GM18519 (cell line): ENCODE measurements at regions not wholly inside any gene's neighbourhood (a gene's known extent, or its start where the extent isn't known, plus 50 kb on each side); places are given as distances from the start of the nearest gene placed in this dataset.
"Not testable (repeated sequence)": the region's sequence is repeated elsewhere in the genome, so short reads cannot be mapped to it uniquely, and the experiment has no call there.

ENCODE experiments used
- ATAC-seq: cut with Tn5 transposase; IDR thresholded peaks from one replicate; pipeline ENCODE4 v1.9.1; 2021; ENCODE audit warnings: mild to moderate bottlenecking, moderate library complexity; ENCODE audit not compliant: unreplicated experiment, low FRiP score

GRCh38 chr13:69109891-69110525, 997.6 kb upstream of the ATXN8OS start:
- ATAC-seq, result no peak

DNA sequence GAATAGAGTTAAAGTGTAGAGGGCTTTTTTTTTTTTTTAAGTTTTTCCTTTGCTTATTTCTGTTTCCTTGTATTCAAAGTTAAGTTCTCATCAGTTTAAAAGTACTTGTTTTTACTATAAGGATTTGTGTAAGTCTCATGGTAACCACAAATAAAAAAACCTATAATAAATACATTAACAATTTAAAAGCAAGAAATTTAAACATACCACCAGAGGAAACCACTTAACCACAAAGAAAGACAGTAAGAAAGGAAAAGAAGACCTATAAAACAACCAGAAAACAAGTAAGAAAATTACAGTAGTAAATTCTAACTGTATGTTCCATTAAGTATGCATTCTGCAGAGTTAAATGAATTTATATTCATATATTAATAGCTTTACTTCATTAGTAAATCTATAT, 999.1 kb upstream of the ATXN8OS start:
- ATAC-seq, result no peak

DNA sequence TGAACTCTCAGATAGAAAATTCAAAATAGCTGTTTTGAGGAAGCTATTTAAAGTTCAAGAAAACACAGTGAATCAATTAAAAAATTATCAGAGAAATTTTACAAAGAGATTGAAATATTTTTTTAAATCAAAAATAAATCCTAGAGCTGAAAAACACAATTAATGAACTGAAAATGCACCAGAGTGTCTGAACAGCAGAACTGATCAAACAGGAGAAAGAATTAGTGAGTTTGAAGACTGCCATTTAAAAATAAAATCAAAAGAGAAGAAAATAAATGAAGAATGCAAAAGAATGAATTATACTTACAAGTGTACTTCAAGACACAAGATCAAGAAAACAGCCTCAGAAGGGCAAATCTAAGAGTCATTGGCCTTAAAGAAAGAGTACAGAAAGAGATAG, 1000.2 kb upstream of the ATXN8OS start:
- no peak for ATAC-seq

DNA sequence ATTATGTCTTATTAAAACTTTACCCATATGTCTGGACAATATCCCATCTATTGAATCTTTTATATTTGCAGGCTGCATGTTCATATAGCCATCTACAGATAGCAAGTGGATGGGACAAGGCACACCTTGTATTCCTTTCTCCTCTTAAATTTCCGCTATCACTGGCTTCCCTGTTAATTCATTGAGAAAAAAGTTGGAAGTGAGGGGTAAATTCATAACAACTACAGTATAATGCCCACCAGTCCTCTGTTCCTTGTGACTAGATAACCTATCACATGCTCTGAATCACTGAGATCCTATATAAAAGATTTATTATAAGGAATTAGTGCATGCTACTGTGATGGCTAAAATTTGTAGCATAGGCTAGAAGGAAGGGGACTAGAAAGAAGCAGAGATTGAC, 1005.8 kb upstream of the ATXN8OS start:
- no peak for ATAC-seq

GRCh38 chr13:69094485-69094884, 1013.1 kb upstream of the ATXN8OS start:
- no peak for ATAC-seq

DNA sequence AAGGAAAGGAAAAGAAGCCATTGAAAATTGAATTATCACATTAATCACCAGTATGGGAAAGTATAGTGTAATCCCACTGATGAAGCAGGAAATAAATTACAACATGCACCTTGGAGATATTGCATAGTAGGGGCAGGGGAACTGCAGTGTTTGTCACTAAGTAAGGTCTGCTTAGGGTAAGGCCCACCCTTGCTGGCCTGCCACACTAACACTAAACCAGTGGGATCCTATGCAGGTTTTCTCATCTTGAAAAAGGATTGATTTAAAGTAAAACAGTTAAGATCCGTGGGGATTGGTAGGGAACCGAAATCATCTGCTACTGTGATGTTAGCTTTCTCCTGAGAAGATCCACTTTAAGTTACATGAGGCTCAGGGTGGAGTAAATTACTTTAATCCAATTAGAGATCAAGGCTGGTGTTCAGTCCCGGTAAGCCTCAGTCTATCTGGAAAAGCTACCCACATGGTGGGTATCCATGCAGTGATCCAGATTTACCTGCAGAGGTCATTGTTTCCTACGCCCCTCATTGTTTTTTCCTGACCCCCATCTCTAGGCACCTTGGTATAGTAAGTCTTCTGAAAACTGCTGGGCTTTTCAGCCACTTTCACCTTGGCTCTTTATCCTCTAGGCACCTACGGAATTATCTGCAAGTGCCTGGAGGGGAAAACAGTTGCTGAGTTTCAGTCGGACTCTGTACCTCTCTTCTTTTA, 1014.9 kb upstream of the ATXN8OS start:
- no peak for ATAC-seq

- no peak for ATAC-seq
These were observed 1030.4 kb upstream of the ATXN8OS start for GRCh38 chr13:69077267-69077666.

DNA sequence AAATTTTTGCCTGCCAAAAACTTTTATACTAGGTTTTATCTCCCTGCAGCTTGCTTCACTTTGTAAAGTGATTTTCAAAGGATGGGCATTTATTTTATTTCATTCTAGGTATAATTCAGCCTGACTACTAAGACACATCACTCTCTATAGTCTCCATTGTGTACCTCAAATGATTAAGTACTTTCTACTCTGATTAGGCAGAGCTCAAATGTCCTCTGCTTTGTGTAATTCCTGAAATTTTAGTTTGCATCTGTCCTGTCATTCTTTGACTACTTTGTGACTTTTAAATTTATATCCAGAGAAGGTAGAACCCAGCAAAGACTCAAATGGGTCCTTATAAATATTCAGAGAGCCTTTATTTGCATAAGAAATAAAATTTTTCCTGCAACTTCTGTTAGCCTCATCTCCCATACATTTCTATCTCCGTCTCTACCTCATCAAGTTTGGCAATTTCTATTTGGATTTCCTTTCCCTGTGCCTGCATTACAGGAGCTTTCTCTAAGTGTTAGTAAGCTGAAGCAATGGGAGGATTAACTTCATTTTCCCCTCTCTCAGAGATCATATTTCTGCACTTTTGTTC, 1038.0 kb upstream of the ATXN8OS start:
- ATAC-seq, result no peak

- no peak for ATAC-seq
These were observed 1056.9 kb upstream of the ATXN8OS start for GRCh38 chr13:69050696-69051095.

DNA sequence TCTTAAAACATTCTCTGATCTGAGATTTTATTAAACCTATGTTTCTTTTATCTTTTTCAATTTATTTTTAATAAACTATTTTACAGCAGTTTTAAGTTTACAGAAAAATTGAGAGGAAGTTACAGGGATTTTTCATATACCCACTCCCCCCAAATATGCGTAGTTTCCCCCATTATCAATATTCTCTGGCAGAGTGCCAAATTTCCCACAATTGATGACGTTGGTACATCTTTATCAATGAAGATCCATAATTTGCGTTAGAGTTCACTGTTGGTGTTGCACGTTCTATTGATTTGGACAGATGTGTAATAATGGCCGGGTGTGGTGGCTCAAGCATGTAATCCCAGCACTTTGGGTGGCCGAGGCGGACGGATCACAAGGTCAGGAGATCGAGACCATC, 1063.0 kb upstream of the ATXN8OS start:
- ATAC-seq, result no peak

DNA sequence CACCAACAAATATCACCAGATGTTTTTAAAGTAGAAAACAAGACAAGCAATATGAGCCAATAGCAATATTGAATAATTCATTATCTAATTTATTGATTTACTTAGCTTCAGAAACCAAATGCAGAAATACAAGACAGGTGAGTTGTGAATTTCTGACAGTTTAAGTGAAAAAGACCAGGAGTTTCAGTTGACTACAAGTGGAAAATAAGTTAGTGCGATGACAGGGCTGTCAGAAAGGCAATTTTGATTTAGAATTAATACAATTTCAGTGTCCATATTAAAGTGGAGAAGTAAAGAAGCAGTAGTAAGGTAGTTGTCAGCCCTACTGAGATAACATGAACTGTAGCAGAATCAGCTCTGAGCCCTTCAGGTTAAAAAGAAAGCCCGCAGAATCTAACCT, 1066.7 kb upstream of the ATXN8OS start:
- no peak for ATAC-seq

DNA sequence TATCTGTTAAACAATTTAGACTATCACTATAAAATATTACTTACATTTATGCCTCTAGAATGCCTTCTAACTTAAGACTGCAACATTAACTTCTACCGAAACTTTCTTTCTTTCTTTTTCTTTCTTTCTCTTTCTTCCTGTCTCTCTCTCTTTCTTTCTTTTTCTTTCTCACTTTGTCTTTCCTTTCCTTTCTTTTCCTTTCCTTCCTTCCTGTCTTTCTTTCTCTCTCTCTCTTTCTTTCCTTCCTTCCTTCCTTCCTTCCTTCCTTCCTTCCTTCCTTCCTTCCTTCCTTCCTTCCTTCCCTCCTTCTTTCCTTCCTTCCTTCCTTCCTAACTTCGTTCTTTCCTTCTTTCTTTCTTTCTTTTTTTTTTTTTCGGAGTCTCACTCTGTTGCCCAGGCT, 1071.9 kb upstream of the ATXN8OS start:
- no peak for ATAC-seq

- ATAC-seq, result no peak
These were observed 1078.7 kb upstream of the ATXN8OS start for GRCh38 chr13:69028936-69029335.

DNA sequence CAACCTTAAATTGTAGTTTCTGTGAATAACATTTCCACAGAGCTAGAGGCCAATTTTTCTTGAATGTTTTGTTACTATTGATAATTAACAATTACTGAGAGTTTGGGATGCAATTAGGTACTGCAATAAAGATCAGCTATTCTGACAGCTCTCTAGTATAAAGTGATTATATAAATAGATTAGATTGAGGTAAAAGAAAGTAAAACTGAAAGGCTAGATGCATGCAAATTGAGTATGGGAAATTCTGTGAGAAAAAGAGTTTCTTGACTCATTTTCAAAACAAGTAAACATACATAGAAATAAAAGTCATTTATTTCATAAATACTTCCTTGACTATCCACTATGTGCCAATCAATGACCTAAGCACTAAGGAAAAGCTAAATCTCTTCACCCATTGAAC, 1087.5 kb upstream of the ATXN8OS start:
- no peak for ATAC-seq

- ATAC-seq, result not testable (repeated sequence)
These were observed 1089.5 kb upstream of the ATXN8OS start for GRCh38 chr13:69018173-69018572.

DNA sequence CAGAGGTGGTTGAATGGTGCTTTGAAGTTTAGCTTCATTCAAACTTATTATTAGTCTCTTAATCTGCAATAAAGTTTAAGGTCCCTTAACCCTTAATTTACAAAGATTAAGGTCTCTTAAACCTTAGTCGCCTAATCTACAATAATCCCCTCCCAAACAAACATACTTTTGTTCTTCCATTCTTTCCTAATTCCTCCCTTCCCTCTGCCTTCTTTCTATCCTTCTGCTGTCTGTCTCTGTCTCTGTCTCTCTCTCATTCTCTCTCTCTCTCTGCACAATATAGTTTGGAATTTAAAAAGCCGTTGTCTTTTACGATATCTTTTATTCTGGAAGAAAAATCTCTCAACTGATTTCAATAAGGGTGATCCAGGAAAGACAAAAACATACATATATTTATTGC, 1096.8 kb upstream of the ATXN8OS start:
- ATAC-seq, result no peak

DNA sequence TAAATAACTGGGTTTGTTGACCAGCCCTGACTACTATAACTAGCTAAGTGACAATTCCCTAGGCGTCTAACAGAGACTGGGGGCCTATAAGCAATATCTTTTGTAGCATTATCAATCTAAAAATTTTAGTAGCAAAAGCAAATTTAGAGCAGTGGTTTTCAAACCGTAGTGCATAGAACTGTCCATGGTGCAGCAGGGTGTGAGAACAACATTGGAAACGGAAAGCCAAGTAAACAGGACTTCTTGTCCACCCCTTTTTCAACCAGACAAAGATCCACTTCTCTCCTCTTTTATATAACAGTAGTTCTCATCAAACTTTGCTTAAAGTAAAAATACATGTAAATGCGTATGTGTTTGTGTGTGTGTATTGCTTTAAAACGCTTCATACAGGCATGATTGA, 1099.1 kb upstream of the ATXN8OS start:
- ATAC-seq, result no peak

GRCh38 chr13:68998056-68998455, 1109.6 kb upstream of the ATXN8OS start:
- ATAC-seq, result no peak

DNA sequence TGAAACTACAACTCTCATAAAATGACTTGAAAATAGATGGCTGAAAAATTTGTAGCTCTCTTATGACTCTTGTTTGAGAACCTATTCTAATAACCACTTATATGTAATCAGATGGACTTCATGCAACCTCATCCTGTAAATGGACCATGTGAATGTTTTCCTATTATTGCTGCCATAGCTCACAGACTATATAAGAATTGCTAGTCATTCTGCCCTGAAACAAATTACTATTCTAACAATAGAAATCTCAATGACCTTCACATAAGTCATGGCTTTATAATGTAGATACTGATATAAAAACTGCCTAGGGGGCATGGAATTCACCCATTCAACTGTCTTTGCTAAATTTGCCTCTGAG, 1111.0 kb upstream of the ATXN8OS start:
- ATAC-seq, result no peak

DNA sequence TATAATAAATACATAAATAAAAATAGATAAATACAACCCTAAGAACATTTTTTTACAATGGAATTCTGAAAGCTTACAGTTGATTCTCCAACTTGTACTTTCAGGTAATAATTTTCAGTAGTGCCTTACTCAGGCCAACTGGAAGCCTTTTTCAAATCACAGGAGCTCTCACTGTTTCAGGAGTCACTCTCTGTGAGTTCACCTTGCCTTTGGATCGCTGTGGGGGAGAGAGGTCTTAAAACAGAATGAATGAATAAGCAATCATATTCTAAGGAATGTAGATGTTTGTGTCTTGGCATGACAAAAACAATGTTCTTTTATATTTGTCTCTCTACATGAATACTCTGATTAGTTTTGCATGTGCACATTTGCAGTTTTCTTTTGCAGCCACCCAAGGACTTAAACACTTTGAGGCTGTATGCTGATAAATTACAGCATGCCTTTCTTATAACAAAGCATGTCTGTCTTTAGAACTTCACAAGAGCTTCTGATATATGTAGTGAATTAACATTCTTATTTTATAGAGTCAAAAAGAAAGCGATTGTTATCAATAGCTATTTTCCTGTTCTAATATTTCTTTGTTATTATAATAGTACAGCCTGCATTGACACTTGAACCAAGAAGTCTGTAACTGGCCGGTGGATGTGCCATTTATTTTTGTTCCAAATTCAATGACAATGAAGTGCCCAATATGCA, 1111.5 kb upstream of the ATXN8OS start:
- no peak for ATAC-seq

- ATAC-seq, result no peak
These were observed 1114.5 kb upstream of the ATXN8OS start for GRCh38 chr13:68993154-68993553.

DNA sequence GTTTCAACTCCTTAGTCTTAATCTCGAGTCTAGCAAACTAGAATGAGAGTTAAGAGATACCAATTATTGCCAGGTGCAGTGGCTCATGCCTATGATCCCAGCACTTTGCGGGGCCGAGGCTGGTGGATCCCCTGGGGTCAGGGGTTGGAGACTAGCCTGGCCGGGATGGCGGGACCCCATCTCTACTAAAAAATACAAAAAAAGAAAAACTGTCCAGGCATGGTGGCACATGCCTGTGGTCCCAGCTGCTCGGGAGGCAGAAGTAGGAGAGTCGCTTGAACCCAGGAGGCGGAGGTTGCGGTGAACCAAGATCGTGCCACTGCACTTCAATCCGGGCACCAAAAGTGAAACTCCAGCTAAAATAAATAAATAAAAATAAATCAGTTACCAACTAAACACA, 1119.5 kb upstream of the ATXN8OS start:
- ATAC-seq, result no peak
